Head of caudate nucleus (tissue), 42 donors: ENCODE measurements at regions not wholly inside any gene's neighbourhood (a gene's known extent, or its start where the extent isn't known, plus 50 kb on each side); places are given as distances from the start of the nearest gene placed in this dataset.

Source experiments
- DNase-seq, 42 donors: peaks; one replicate each; pipeline versions ENCODE4 v3.0.0 to v3.0.0-alpha.2; 2020 to 2021; ENCODE audit warnings: mixed read lengths in 7 of 42
- intact Hi-C: fragments of 100-400 bp; cut with DNase I; formaldehyde crosslinking; loops from one replicate; pipeline ENCODE4 v1.15.0; 2022

DNA sequence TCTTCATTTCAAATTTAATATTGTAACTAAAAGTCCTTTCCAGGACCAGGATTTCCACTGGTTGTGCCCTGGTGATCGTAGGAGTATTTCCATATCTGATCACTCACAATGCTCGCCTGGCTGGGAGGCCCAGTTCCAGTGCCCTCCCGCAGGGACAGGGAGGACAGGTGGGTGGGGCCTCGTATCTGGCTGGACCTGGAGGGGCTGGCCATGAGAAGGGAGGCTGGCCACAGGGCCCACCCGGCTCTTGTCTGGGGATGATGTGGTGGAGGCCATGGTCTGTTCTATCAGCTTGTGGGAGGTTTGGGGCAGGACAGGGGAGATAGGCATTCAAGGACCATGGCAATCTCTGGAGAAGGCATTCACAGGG lies 286.4 kb downstream of the GADD45G start:
- DNase-seq: no peak
- intact Hi-C loops: no loop called here

DNA sequence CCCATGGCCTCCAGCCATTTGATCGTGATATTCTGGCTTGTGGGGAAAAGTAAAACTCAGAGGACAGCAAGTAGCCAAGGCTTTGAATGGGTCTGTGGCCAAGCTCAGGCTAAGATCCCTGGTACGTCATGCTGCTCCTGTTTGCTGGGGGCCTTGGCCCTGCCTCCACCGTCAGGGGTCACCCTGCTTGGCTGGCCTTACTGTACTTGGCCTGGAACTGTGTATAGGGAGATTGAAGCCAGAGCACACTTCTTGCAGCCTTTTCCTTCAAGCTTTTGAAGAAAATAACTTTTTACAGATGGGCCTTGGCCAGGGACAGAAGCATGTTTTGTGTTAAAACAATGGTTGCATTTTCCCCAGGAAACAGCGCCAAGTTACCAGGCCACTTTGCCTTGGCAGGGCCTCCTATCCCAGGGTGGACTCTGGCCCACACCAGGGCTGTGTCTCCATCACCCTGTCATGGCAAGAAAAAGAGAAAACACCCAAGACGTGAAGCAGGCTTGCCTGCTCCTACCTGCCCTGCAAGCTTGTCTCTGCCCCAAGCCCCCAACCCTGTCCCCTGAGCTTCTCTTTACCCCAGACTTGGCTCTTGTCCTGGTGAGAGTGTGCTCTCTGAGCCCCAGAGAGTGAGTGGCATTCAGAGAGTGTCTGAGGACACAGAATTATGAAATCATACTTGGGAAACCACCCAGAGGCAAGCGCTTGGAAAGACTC lies 286.9 kb downstream of the GADD45G start:
- intact Hi-C loops: no loop called here

DNA sequence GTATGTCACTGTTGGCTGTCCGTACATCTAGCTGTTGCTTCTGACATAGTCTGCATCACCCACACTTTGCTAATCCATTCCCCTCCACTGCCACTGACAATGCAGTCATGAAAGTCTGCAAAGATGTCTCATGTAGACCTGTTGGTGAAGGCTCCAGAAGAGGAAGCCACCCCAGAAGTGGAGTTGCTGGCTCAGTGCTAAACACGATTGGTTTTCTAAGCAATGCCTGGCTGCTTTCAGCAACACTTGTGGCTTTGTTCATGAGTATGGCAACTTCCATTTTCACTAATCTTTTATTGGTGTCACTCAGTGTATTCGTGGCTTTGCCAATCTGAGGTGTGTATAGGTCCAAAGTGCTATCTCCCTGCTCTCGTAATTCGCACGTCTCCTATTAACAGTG lies 288.1 kb downstream of the GADD45G start:
- peak in 1 of 42 donors; percentile 25 for DNase-seq
- intact Hi-C loops: no loop called here

More for the DNA sequence above, 286.9 kb downstream of the GADD45G start:
- peak in 32 of 42 donors; percentile 21 to 79 (median 51) for DNase-seq

- peak in 6 of 42 donors; percentile 26 to 63 (median 39) for DNase-seq
- intact Hi-C loops: no loop called here
Observed at GRCh38 chr9:89893886-89894285, 289.1 kb downstream of the GADD45G start.

GRCh38 chr9:89896806-89897340 lies 292.1 kb downstream of the GADD45G start:
- intact Hi-C loops: no loop called here
- DNase-seq: no peak

- intact Hi-C loops: no loop called here
- DNase-seq: peak in 1 of 42 donors; percentile 27
Observed at GRCh38 chr9:89899573-89899972, 294.8 kb downstream of the GADD45G start.

GRCh38 chr9:89901920-89902319 lies 297.1 kb downstream of the GADD45G start:
- no peak for DNase-seq
- intact Hi-C loops: no loop called here

DNA sequence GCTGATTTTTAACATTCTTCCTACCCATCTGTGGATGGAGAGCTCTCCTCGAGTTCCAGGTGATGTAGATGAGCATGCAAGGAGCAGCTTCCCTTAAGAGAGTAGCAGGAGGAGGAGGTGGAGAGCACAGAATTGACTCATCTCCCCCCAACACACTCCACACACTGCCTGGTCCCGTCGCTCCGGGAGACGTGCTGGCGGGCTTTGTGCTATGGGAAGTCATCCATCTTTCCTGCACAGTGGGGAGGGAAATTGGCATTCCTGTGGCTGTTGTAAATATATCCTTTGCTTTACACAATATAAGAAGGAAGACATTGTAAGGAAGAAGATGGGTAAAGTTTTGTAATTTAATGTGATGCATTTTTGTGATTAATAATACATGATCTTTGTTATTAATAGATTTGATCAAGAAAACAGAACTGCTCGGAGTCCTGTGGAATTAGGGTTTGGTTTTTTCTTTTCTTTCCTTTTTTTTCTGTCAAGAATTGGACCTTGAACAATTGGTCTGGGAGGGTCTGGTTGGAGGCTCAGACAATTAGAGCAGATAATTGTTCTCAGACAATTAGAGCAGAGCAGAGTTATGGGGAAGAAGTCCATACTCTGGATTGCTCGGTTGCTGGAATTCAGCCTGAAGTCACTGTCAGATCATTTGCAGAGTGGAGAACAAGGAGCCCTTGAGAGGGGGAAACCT lies 297.8 kb downstream of the GADD45G start:
- DNase-seq: peak in 2 of 42 donors; percentile 14 to 20
- intact Hi-C loops: no loop called here

DNA sequence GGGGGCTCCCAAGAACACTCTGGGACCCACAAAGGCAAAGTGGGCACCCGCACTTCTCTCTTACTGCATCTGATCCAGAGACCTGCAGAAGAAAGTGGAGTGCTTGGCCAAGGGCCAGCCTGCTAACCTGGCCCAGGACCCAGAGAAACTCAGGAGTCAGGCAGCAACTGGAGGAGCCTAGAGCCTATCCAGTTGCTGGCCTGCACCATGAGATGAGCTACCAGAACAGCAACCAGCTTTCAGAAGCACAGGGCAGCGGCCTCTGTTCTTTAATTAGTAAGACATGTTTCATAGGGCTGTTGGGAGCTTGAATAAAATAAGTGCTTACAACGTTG lies 298.3 kb downstream of the GADD45G start:
- no peak for DNase-seq
- intact Hi-C loops: no loop called here

DNA sequence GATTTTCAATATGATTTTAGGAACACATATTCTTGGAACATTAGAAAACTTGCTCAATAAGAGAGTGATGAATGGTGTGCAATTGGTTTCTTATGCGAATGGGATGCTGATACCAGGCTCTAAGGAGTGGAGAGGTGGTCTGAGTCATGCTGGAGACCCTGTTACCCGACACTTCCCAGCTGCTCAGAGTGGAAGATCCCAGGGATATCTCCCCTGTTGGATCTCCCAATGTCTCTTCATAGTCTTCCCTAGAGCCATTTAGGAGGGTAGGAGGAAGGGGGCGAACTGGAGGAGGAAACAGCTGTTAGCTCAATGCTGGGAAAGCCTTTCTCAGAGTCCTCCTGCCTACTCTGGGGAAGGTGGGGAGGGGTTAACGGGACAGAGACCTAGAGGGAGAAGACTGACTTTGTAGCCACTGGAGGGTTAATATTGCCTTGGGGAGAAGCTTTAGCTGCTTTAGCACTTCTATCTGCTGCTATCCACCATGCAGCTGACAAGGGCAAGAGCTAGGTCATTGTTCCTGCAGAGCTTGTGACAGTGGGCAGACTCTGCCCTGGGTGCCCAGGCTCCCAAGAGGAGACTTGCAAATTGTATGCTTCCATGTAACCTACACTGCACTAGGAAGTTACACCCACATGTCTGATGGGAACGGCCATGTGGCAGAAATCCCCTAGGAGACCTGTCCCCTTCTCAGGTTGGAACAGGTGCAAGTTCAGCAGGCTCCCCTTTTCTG lies 301.0 kb downstream of the GADD45G start:
- peak in 1 of 42 donors; percentile 36 for DNase-seq
- intact Hi-C loops: no loop called here

- peak in 2 of 42 donors; percentile 33 to 34 for DNase-seq
- intact Hi-C loops: no loop called here
Observed at GRCh38 chr9:89911721-89912604, 307.2 kb downstream of the GADD45G start.

GRCh38 chr9:89912605-89912953 lies 307.8 kb downstream of the GADD45G start:
- intact Hi-C loops: no loop called here

GRCh38 chr9:89915187-89915586 lies 310.4 kb downstream of the GADD45G start:
- no peak for DNase-seq
- intact Hi-C loops: no loop called here

More at GRCh38 chr9:89912605-89912953, 307.8 kb downstream of the GADD45G start:
- DNase-seq: peak in 1 of 42 donors; percentile 7

- DNase-seq: peak in 1 of 42 donors; percentile 18
- intact Hi-C loops: no loop called here
Observed at GRCh38 chr9:89916001-89916597, 311.3 kb downstream of the GADD45G start.

GRCh38 chr9:89917861-89918260 lies 313.0 kb downstream of the GADD45G start:
- intact Hi-C loops: no loop called here
- peak in 1 of 42 donors; percentile 38 for DNase-seq

DNA sequence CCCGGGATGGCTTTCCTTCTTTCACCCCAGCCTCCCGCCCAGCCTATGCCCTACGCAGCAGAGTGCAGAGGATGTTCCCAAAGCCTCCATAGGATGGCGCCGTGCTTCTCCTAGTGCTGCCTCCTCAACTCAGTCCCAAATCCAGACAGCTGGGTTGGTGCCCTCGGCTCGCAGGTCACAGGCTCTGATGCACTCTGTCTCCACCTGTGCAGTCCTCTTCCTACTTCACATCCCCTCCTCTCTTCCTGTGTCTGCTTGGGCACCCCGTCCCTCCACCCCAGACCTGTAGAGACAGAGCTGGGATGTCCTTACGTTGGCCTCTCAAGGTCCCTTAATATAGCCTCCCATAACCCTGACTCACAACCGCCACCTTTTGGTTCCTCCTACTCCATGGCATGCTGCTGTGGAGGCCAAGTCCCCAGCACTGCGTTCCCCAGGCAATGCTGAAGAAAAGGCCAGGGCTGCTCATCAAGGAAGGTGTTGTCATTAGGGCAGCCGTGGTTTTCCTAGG lies 314.4 kb downstream of the GADD45G start:
- DNase-seq: peak in 23 of 42 donors; percentile 11 to 74 (median 30)
- intact Hi-C loops: no loop called here

DNA sequence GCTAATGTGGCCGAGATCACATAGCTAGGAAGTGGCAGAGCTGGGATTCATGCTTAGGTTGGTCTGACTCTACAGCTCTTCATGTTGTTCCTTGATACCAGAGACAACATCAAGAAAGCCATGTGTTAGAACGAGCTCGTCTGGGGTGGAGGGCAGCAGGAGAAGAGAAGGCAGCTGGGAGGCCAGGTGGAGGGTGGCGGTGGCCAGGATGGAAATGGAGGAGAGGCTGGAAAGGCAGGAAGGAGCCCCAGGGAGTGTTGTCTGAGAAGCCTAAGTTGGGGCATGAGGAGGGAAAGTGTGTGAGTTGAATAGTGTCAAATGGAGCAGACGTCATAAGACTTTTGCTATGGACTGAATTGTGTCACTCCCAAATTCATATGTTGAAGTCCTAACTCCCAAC lies 315.3 kb downstream of the GADD45G start:
- DNase-seq: peak in 1 of 42 donors; percentile 33
- intact Hi-C loops: no loop called here

- intact Hi-C loops: no loop called here
- DNase-seq: peak in 1 of 42 donors; percentile 36
Observed at GRCh38 chr9:89920951-89921350, 316.1 kb downstream of the GADD45G start.
